ENCODE measurements at regions not wholly inside any gene's neighbourhood (a gene's known extent, or its start where the extent isn't known, plus 50 kb on each side); places are given as distances from the start of the nearest gene placed in this dataset.

DNA sequence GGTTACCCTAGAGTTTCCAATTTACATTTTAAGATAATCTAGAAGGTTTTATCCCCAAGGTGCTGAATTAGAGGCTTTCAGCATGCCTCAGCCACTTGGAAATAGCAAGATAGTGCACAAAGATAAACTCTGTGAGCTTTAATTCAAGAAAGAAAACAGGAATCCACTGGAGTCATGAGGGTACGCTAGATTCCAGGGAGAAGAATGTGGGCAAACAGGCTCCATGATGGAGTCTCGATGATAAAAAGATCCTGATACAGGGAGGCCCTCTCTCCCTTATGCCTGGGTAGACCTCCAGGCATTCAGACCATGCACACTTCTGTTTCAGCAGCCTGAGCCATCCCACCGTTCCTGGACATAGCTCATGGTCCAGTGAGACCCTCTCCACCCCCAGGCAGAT is 344.6 kb upstream of the LCORL start:
- Histone ChIP-seq H4K20me1 (ENCODE audit: insufficient read depth) (no peaks in the 10 kb centered on the region), H3K27me3 (ENCODE audit: insufficient read depth, low read depth) (no peaks in the 10 kb centered on the region), H3K27ac (no peak overlapping the region), H3K9me3 (ENCODE audit: insufficient read depth, low read depth) (no peaks in the 10 kb centered on the region), H3K4me1 (replicated peaks; ENCODE audit: insufficient read depth) (no peaks in the 10 kb centered on the region), H3K4me2 (no peak overlapping the region), H3K9me2 (ENCODE audit: insufficient read depth) (no peaks in the 10 kb centered on the region), H2AFZ (no peak overlapping the region), H3K4me3 (no peak overlapping the region), H3K36me3 (ENCODE audit: low read depth) (no peaks in the 10 kb centered on the region), H3K79me2 (ENCODE audit: low read depth) (no peaks in the 10 kb centered on the region), H3F3A (ENCODE audit: insufficient read depth, low read depth) (no peaks in the 10 kb centered on the region)
- BruUV-seq (replicated peaks), result no TSS peak
- intact Hi-C loops (cut with micrococcal nuclease; ENCODE audit: unreplicated experiment), result loop anchor here (2.0 to 5.0 kb wide), 2 partner anchors 549 to 819 kb away; no protein-coding TSS in a partner anchor
- ChIA-PET POLR2A (ENCODE audit: unreplicated experiment) (no interaction called here), CTCF (no interaction called here)
- no peak for DNase-seq
- TF ChIP-seq, protein P1, sequence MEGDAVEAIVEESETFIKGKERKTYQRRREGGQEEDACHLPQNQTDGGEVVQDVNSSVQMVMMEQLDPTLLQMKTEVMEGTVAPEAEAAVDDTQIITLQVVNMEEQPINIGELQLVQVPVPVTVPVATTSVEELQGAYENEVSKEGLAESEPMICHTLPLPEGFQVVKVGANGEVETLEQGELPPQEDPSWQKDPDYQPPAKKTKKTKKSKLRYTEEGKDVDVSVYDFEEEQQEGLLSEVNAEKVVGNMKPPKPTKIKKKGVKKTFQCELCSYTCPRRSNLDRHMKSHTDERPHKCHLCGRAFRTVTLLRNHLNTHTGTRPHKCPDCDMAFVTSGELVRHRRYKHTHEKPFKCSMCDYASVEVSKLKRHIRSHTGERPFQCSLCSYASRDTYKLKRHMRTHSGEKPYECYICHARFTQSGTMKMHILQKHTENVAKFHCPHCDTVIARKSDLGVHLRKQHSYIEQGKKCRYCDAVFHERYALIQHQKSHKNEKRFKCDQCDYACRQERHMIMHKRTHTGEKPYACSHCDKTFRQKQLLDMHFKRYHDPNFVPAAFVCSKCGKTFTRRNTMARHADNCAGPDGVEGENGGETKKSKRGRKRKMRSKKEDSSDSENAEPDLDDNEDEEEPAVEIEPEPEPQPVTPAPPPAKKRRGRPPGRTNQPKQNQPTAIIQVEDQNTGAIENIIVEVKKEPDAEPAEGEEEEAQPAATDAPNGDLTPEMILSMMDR (conservative IDR thresholded peaks at IDR 0.05), result no peak
- TF ChIP-seq EZH2 (IDR thresholded peaks at IDR 0.05; ENCODE audit: low read depth), result no peak

DNA sequence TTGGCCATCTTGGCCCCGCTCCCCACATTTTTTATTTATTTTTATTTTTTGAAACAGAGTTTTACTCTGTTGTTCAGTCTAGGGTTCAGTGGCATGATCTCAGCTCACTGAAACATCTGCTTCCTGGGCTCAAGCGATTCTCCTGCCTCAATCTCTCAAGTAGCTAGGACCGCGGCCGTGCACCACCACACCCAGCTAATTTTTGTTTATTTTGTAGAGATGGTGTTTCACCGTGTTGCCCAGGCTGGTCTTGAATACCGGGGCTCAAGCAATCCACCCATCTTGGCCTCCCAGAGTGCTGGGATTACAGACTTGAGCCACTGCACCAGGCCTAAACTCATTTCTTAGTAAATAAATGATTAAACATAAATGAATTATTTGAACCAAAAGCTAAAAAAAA is 322.0 kb upstream of the LCORL start:
- POLR2A ChIA-PET (ENCODE audit: unreplicated experiment), result no interaction called here
- CTCF ChIA-PET, result no interaction called here
- Histone ChIP-seq H3K27ac (no peak overlapping the region), H3K9me3 (ENCODE audit: insufficient read depth, low read depth) (no peaks in the 10 kb centered on the region), H3K27me3 (ENCODE audit: insufficient read depth, low read depth) (no peaks in the 10 kb centered on the region), H3K4me3 (no peak overlapping the region), H3F3A (ENCODE audit: insufficient read depth, low read depth) (no peaks in the 10 kb centered on the region), H2AFZ (no peak overlapping the region), H3K9me2 (ENCODE audit: insufficient read depth) (no peaks in the 10 kb centered on the region), H3K4me1 (replicated peaks; ENCODE audit: insufficient read depth) (no peaks in the 10 kb centered on the region), H3K36me3 (ENCODE audit: low read depth) (no peaks in the 10 kb centered on the region), H3K79me2 (ENCODE audit: low read depth) (no peaks in the 10 kb centered on the region), H3K4me2 (no peak overlapping the region), H4K20me1 (ENCODE audit: insufficient read depth) (no peaks in the 10 kb centered on the region)
- intact Hi-C loops (cut with micrococcal nuclease; ENCODE audit: unreplicated experiment), result no loop called here
- BruUV-seq (replicated peaks), result no TSS peak
- DNase-seq, result no peak
- TF ChIP-seq EZH2 (IDR thresholded peaks at IDR 0.05; ENCODE audit: low read depth), result no peak
- TF ChIP-seq, protein P1 (conservative IDR thresholded peaks at IDR 0.05), result no peak

DNA sequence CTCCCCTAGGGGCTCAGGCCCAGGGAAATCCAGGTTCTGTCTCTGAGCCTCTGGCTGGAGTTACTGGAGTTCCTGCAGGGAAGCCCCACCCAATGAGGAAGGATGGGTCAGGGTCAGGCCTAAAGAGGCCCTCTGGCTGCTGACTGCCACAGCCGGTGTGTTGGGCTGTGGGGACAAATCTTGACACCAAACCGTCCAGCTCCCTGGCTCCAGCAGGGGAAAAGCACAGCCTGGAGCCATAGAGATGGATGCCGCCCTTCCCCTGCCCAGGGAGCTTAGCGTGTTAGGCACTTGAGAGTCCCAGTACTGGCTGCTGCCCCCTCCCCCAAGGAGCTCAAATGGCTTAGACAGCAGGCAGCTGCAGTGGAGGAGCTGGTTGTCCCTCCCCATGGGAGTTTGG is 321.3 kb upstream of the LCORL start:
- intact Hi-C loops (cut with micrococcal nuclease; ENCODE audit: unreplicated experiment), result no loop called here
- H4K20me1 ChIP-seq (ENCODE audit: insufficient read depth), result no peaks in the 10 kb centered on the region

More for the DNA sequence above, 321.3 kb upstream of the LCORL start:
- Histone ChIP-seq H3K27ac (no peak overlapping the region), H3K36me3 (ENCODE audit: low read depth) (no peaks in the 10 kb centered on the region), H3K9me3 (ENCODE audit: insufficient read depth, low read depth) (no peaks in the 10 kb centered on the region), H3K9me2 (ENCODE audit: insufficient read depth) (no peaks in the 10 kb centered on the region), H2AFZ (no peak overlapping the region), H3K79me2 (ENCODE audit: low read depth) (no peaks in the 10 kb centered on the region), H3F3A (ENCODE audit: insufficient read depth, low read depth) (no peaks in the 10 kb centered on the region), H3K4me1 (replicated peaks; ENCODE audit: insufficient read depth) (no peaks in the 10 kb centered on the region), H3K27me3 (ENCODE audit: insufficient read depth, low read depth) (no peaks in the 10 kb centered on the region), H3K4me2 (no peak overlapping the region), H3K4me3 (no peak overlapping the region)
- ChIA-PET CTCF (no interaction called here), POLR2A (ENCODE audit: unreplicated experiment) (no interaction called here)
- TF ChIP-seq, protein P1 (conservative IDR thresholded peaks at IDR 0.05), result no peak
- no peak for TF ChIP-seq EZH2 (IDR thresholded peaks at IDR 0.05; ENCODE audit: low read depth)
- no peak for DNase-seq
- no TSS peak for BruUV-seq (replicated peaks)

Measured in PC-9 (cell line).